GM19397 (cell line): ENCODE measurements at regions not wholly inside any gene's neighbourhood (a gene's known extent, or its start where the extent isn't known, plus 50 kb on each side); places are given as distances from the start of the nearest gene placed in this dataset.
"Not testable (repeated sequence)": the region's sequence is repeated elsewhere in the genome, so short reads cannot be mapped to it uniquely, and the experiment has no call there.

Experiments used
- ATAC-seq: cut with Tn5 transposase; IDR thresholded peaks from one replicate; pipeline ENCODE4 v1.9.1; 2021; ENCODE audit warnings: mild to moderate bottlenecking, moderate library complexity; ENCODE audit not compliant: unreplicated experiment

GRCh38 chr12:96085475-96085874 lies 50.1 kb upstream of the LTA4H start:
- no peak for ATAC-seq

- ATAC-seq: not testable (repeated sequence)
These were observed 50.8 kb upstream of the LTA4H start for GRCh38 chr12:96086190-96086589.

GRCh38 chr12:96091833-96092232 lies 56.4 kb upstream of the LTA4H start:
- no peak for ATAC-seq

GRCh38 chr12:96093543-96094196 lies 58.3 kb upstream of the LTA4H start:
- no peak for ATAC-seq

GRCh38 chr12:96094201-96094600 lies 58.8 kb upstream of the LTA4H start:
- ATAC-seq: no peak

GRCh38 chr12:96098631-96099030 lies 63.2 kb upstream of the LTA4H start:
- ATAC-seq: no peak

- ATAC-seq: no peak
These were observed 64.0 kb upstream of the LTA4H start for GRCh38 chr12:96099421-96099820.

- no peak for ATAC-seq
These were observed 64.6 kb upstream of the LTA4H start for GRCh38 chr12:96099986-96100385.

DNA sequence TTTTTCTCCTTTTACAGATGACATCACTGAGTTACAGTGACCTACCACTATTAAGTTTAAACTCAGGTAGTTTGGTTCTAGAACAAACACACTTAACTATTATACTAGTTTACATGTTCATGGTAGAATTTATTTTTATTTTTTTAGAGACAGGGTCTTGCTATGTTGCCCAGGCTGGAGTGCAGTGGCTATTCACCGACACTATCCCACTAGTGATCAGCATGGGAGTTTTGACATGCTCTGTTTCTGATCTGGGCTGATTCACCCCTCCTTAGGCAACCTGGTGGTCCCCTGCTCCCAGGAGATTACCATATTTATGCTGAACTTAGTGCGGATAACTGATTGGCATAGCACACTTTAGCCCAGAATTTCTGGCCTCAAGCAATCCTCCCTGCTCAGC lies 66.4 kb upstream of the LTA4H start:
- ATAC-seq: no peak

DNA sequence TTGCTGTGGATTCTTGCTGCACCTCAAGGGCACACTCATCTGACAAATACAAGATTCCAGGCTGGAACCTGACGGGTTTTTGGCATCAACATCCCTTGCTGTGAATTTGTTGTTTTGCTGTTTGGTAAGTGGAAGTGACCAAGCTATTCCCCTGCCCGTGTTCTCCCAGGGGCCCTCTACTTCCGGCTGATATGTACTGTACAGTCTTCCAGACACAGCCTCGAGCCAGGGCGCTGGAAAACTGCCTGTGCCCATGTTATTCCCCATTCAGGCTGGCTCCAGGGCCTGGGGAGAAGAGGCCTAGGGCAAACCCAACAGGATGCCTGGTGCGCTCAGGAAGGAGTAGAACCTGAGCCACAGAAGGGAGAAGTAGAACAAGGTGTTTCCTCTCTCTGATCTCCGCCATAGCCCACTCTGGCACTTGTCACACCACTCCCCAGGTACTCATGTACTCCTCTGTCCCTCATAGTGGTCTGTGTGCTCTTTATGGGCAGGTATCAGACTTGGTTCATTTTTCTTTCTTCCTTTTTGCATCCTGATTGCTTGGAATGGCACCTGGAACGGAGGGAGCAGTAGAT lies 67.8 kb upstream of the LTA4H start:
- no peak for ATAC-seq

- ATAC-seq: no peak
These were observed 69.2 kb upstream of the LTA4H start for GRCh38 chr12:96104566-96104965.

DNA sequence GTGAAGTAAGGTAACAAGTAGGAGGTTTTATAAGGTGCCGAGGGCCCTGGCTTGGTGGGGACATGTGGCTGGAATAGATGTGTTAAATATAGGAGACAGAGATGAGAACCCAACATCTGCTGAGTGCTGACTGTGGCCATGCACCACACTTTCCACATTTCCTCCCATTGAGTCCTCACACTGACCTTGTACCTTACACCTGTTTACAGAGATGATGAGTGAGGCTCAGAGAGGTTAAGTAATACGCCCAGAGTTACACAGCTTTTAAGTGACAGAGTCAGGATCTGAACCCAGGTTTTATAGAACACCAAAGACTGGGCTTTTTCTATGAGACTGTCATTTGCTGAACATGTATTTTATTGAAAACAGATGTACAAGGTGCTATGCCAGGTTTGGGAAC lies 70.8 kb upstream of the LTA4H start:
- ATAC-seq: no peak

DNA sequence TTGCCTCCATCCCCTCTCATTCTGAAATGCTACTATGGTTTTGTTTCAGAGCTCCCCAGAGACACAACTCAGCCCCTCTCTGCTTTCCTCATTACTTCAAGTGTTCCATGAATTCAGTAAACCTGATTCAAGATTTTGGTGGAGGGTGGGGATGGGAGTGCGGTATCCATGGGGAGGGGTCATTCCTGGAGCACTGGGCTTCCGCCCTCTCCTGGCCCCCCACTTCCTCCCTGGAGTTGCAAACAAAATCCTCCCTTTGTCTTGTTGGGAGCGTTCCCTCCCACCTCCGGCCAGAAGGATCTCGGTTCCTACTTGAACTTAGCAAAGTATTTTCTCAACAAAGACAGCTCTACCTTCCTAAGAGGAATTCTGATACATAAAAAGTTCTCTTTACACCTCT lies 71.8 kb upstream of the LTA4H start:
- no peak for ATAC-seq

DNA sequence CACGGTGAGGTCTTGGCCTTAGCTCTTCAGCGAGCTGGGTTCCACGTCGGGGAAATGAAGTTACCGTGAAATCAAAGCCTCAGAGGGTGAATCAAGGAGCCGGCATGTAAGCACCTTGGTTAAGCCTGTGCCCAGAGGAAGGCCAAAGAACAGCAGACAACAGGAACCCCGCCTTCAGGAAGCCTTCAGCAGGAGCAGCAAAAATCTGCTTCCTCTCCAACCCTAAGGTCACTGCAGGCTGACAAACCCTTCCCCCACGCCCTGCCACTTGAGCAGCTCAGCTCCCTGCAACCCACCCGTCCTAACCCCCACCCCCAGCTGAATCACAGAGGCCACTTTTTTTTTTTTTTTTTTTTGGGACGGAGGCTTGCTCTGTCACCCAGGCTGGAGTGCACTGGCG lies 72.9 kb upstream of the LTA4H start:
- ATAC-seq: no peak

DNA sequence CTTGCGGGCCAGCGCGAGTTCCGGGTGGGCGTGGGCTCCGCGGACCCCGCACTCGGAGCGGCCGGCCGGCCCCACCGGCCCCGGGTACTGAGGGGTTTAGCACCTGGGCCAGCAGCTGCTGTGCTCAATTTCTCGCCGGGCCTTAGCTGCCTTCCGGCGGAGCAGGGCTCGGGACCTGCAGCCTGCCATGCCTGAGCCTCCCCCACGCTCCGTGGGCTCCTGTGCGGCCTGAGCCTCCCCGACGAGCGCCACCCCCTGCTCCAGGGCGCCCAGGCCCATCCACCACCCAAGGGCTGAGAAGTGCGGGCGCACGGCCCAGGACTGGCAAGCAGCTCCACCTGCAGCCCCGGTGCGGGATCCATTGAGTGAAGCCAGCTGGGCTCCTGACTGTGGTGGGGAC lies 73.6 kb upstream of the LTA4H start:
- ATAC-seq: not testable (repeated sequence)

DNA sequence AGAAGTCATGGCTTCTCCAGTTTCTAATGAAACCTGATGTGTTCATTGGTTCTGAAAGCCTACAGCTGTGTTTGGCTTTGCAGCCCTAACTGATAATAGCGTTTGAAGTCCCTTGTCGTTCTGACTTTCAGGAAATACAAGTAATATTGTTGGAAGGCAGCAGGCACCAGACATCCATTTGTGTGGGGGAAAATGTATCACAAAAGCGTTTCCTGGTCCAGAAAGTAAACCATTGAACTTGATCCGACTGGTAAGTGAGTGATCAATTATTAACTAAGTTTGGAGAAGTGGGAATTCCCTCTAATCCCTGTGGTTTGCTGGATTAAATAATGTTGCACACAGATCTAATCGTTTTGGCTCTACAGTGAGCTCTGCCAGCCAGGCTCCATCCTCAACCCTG lies 77.3 kb upstream of the LTA4H start:
- ATAC-seq: no peak

DNA sequence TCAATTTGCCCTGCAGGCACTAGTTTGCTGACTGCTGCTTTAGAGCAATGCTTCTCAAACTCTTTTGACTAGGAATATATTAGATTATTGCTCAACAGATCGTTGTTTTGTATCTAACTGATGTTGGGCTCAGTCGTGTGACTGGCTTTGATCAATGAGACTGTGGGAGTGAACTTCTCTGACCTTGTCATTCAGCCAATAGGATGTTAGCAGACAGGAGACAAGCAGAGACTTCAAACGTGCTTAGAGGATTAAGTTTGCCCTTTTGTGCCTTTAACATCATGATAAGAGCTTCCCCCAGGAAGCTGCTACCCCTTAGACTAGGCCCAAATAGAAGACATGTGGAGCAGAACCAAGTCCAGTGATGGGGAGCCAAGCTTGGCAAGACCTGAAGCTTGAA lies 76.7 kb upstream of the ELK3 start:
- no peak for ATAC-seq

- ATAC-seq: peak; percentile 78
These were observed 73.6 kb upstream of the ELK3 start for GRCh38 chr12:96120359-96121100.

- ATAC-seq: peak; percentile 66
These were observed 72.9 kb upstream of the ELK3 start for GRCh38 chr12:96121271-96121711.

- not testable (repeated sequence) for ATAC-seq
These were observed 65.9 kb upstream of the ELK3 start for GRCh38 chr12:96128292-96128691.

- no peak for ATAC-seq
These were observed 63.6 kb upstream of the ELK3 start for GRCh38 chr12:96130396-96131059.
